OCI-LY7 (cell line): ENCODE measurements at regions not wholly inside any gene's neighbourhood (a gene's known extent, or its start where the extent isn't known, plus 50 kb on each side); places are given as distances from the start of the nearest gene placed in this dataset.
A peak's percentile ranks its signal among the peaks of the same experiment; 100 is the strongest.

ENCODE experiments used
- BruUV-seq: library from RNA; stranded (reverse); fragments of 400-500 nt; replicated peaks from 2 replicates; lab custom pipeline; 2021; lab: Mats Ljungman, UMichigan
- CTCF ChIA-PET: fragments of 300-600 bp; sonication (Branson Sonifier 250); formaldehyde crosslinking; loops from one replicate; lab custom pipeline; 2022; ENCODE audit warnings: antibody characterized with exemption; ENCODE audit not compliant: unreplicated experiment; lab: Charles Lee
- POLR2A ChIA-PET: fragments of 300-600 bp; sonication (Branson Sonifier 250); formaldehyde crosslinking; loops from one replicate; lab custom pipeline; 2022; ENCODE audit warnings: antibody characterized with exemption; lab: Charles Lee
- DNase-seq: peaks from one replicate; pipeline ENCODE4 v3.0.0-alpha.2; 2015; ENCODE audit warnings: low spot score
- H2AFZ ChIP-seq: fragments of 200-600 bp; sonication (generic), shearing (Covaris generic); 2 replicates; pipeline ENCODE4 v1.6.1; 2014; ENCODE audit warnings: mild to moderate bottlenecking, antibody characterized with exemption, low read length, moderate library complexity
- H3K27ac ChIP-seq: fragments of 200-600 bp; sonication (generic); 2 replicates; pipeline ENCODE4 v1.5.1; 2014; ENCODE audit warnings: mixed run types, low read depth, mild to moderate bottlenecking, moderate library complexity, low read length, inconsistent platforms; ENCODE audit not compliant: poor library complexity, severe bottlenecking
- H3K36me3 ChIP-seq: fragments of 200-600 bp; sonication (generic); 2 replicates; pipeline ENCODE4 v1.6.1; 2014; ENCODE audit warnings: mild to moderate bottlenecking, antibody characterized with exemption, low read length, moderate library complexity, mixed read lengths; ENCODE audit not compliant: insufficient read depth
- H3K4me1 ChIP-seq: fragments of 200-600 bp; sonication (generic); 2 replicates; pipeline ENCODE4 v1.5.1; 2014; ENCODE audit warnings: mild to moderate bottlenecking, low read length; ENCODE audit not compliant: insufficient read depth, poor library complexity, severe bottlenecking
- H3K4me2 ChIP-seq: fragments of 200-600 bp; sonication (generic); 2 replicates; pipeline ENCODE4 v1.6.1; 2014; ENCODE audit warnings: mild to moderate bottlenecking, low read length
- H3K4me3 ChIP-seq: fragments of 200-600 bp; sonication (generic); 2 replicates; pipeline ENCODE4 v1.5.1; 2014; ENCODE audit warnings: mild to moderate bottlenecking, low read depth, low read length; ENCODE audit not compliant: poor library complexity, severe bottlenecking
- H3K79me2 ChIP-seq: fragments of 200-600 bp; sonication (generic); 2 replicates; pipeline ENCODE4 v1.6.1; 2016; ENCODE audit warnings: low read depth, mild to moderate bottlenecking, low read length, moderate library complexity, mixed read lengths; ENCODE audit not compliant: insufficient read depth
- H3K9me2 ChIP-seq: fragments of 200-600 bp; sonication (generic); 2 replicates; pipeline ENCODE4 v1.6.1; 2016; ENCODE audit warnings: mild to moderate bottlenecking, low read length, mixed read lengths; ENCODE audit not compliant: insufficient read depth
- H3K9me3 ChIP-seq: fragments of 200-600 bp; sonication (generic); 2 replicates; pipeline ENCODE4 v1.6.1; 2014; ENCODE audit warnings: mild to moderate bottlenecking, mixed run types, low read length, mixed read lengths
- H4K20me1 ChIP-seq: fragments of 200-600 bp; sonication (generic); 2 replicates; pipeline ENCODE4 v1.6.1; 2014; ENCODE audit warnings: mild to moderate bottlenecking, antibody characterized with exemption, low read length, moderate library complexity, mixed read lengths; ENCODE audit not compliant: insufficient read depth
- CTCF ChIP-seq: fragments of 200-600 bp; sonication (generic); conservative IDR thresholded peaks from 2 replicates; pipeline ENCODE4 v1.5.1; 2014; ENCODE audit warnings: mild to moderate bottlenecking, antibody characterized with exemption, low read length, moderate library complexity, mixed read lengths
- EZH2phosphoT487 ChIP-seq: fragments of 200-600 bp; sonication (generic); IDR thresholded peaks from 2 replicates; pipeline ENCODE4 v1.6.1; 2018; ENCODE audit warnings: low read depth, borderline replicate concordance, mild to moderate bottlenecking, mixed run types, antibody characterized with exemption, low read length, moderate library complexity, mixed read lengths
- intact Hi-C: fragments of 100-400 bp; cut with micrococcal nuclease; formaldehyde crosslinking; loops from one replicate; pipeline ENCODE4 v1.10.0; 2022; ENCODE audit not compliant: unreplicated experiment

GRCh38 chr2:174690026-174690425, 74.2 kb downstream of the CHRNA1 start:
- H4K20me1 ChIP-seq: no peaks in the 10 kb centered on the region
- no peak overlapping the region for H3K27ac ChIP-seq
- TF ChIP-seq CTCF: no peak
- no peak for TF ChIP-seq EZH2phosphoT487
- H2AFZ ChIP-seq: no peak overlapping the region
- H3K4me2 ChIP-seq: no peak overlapping the region
- H3K36me3 ChIP-seq: no peaks in the 10 kb centered on the region
- intact Hi-C loops: no loop called here
- H3K79me2 ChIP-seq: no peaks in the 10 kb centered on the region
- H3K9me2 ChIP-seq: no peaks in the 10 kb centered on the region
- DNase-seq: no peak
- H3K9me3 ChIP-seq: no peaks in the 10 kb centered on the region
- no TSS peak for BruUV-seq
- ChIA-PET CTCF (no interaction called here), POLR2A (interaction anchor here (0.6 kb wide), 2 partner anchors 49 to 90 kb away, joined by 3 read pairs; no protein-coding TSS in a partner anchor)
- H3K4me3 ChIP-seq: no peak overlapping the region
- H3K4me1 ChIP-seq: no peaks in the 10 kb centered on the region

- Histone ChIP-seq H3K9me3 (no peaks in the 10 kb centered on the region), H3K27ac (no peak overlapping the region), H3K4me1 (no peaks in the 10 kb centered on the region), H3K9me2 (no peaks in the 10 kb centered on the region), H4K20me1 (no peaks in the 10 kb centered on the region), H3K79me2 (no peaks in the 10 kb centered on the region), H3K4me3 (no peak overlapping the region), H3K4me2 (no peak overlapping the region), H2AFZ (peak overlapping the region; percentile 47; the same call in 1 of the 2 replicates), H3K36me3 (no peaks in the 10 kb centered on the region)
- TF ChIP-seq CTCF (peak; percentile 88), EZH2phosphoT487 (no peak)
- ChIA-PET POLR2A (interaction anchor here (0.6 to 2.1 kb wide), 7 partner anchors 10 to 802 kb away, joined by 3 to 7 read pairs (median 3); no protein-coding TSS in a partner anchor), CTCF (interaction anchor here (0.7 to 1.9 kb wide), 3 partner anchors 11 to 227 kb away, joined by 3 to 6 read pairs (median 4); no protein-coding TSS in a partner anchor)
- intact Hi-C loops: loop anchor here (1.0 to 5.0 kb wide), 4 partner anchors 51 to 225 kb away; no protein-coding TSS in a partner anchor
- DNase-seq: peak; percentile 61
- no TSS peak for BruUV-seq
These were observed 76.2 kb downstream of the CHRNA1 start for GRCh38 chr2:174688079-174688478.

- Histone ChIP-seq H4K20me1 (no peaks in the 10 kb centered on the region), H3K9me2 (no peaks in the 10 kb centered on the region), H2AFZ (no peak overlapping the region), H3K4me1 (no peaks in the 10 kb centered on the region), H3K79me2 (no peaks in the 10 kb centered on the region), H3K27ac (no peak overlapping the region), H3K9me3 (no peaks in the 10 kb centered on the region), H3K36me3 (no peaks in the 10 kb centered on the region), H3K4me3 (no peak overlapping the region), H3K4me2 (no peak overlapping the region)
- CTCF ChIA-PET: interaction anchor here (1.4 kb wide), 1 partner anchor 52 kb away, joined by 4 read pairs; no protein-coding TSS in a partner anchor
- intact Hi-C loops: loop anchor here (5.0 kb wide), 1 partner anchor 49 kb away; no protein-coding TSS in a partner anchor
- POLR2A ChIA-PET: interaction anchor here (0.7 to 2.1 kb wide), 5 partner anchors 9 to 87 kb away, joined by 3 to 7 read pairs (median 3); no protein-coding TSS in a partner anchor
- DNase-seq: no peak
- BruUV-seq: no TSS peak
- no peak for TF ChIP-seq EZH2phosphoT487
- TF ChIP-seq CTCF: no peak
These were observed 77.8 kb downstream of the CHRNA1 start for GRCh38 chr2:174686430-174686829.
